T47D (cell line): ENCODE measurements at regions not wholly inside any gene's neighbourhood (a gene's known extent, or its start where the extent isn't known, plus 50 kb on each side); places are given as distances from the start of the nearest gene placed in this dataset.

Source experiments
- DNase-seq, 2 experiments: peaks; one replicate each; pipeline versions ENCODE4 v3.0.0 to v3.0.0-alpha.2; 2011 to 2012; ENCODE audit warnings: low read depth in 1 of 2, low spot score in 1 of 2
- JUND ChIP-seq: IDR thresholded peaks from 2 replicates; pipeline ENCODE4 v1.6.1; 2012; ENCODE audit warnings: low read depth
- in situ Hi-C: cut with HindIII; loops from 2 replicates; pipeline ENCODE4 v1.10.0; 2016; ENCODE audit warnings: low sequenced_read_pairs, low pct_unique_long_range_greater_than_20kb

DNA sequence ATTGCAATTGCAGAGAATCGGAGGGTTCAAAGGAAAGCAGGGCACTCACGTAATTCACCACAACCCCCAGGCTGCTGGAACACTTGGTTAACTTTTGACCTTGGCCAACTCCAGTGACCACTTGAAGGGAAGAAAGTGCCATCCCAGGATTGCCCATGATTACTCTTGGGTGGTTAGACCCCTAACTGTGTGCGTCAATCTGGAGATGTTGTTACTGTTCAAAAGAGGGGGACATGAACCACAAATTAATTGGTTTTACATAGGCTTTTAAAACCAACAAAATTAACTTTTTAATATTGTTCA lies 50.1 kb upstream of the NCOA3 start:
- in situ Hi-C loops, result no loop called here
- TF ChIP-seq JUND, result no peak
- no peak for DNase-seq
